NCI-H187 (cell line): ENCODE measurements at regions not wholly inside any gene's neighbourhood (a gene's known extent, or its start where the extent isn't known, plus 50 kb on each side); places are given as distances from the start of the nearest gene placed in this dataset.

Experiments
- DNase-seq, 2 experiments: peaks; one replicate each; lab custom pipeline; 2025; lab: John Stamatoyannopoulos, UW

GRCh38 chr21:35692311-35692710 is 368.0 kb downstream of the SETD4 start:
- DNase-seq = no peak

DNA sequence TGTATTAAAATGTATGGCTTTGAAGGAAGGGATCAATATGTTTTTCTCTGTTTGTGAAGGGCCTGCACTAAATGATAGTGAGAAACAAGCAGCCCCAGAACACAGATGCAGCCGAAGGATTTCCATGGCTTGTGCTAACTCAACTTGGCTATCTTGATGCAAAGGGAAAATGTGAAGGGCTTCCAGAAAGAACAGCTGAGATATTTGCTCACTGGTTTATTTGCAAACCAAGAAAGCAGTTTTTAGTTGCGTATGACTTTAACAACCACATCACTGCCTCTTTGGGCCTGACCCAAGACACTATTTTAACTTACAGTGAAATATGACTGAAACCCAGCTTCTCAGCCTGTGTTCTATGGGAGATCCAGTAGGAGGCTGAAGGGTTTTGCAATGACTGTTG is 369.9 kb downstream of the SETD4 start:
- no peak for DNase-seq

- DNase-seq = no peak
Measured at GRCh38 chr21:35686156-35686555, 374.2 kb downstream of the SETD4 start.

DNA sequence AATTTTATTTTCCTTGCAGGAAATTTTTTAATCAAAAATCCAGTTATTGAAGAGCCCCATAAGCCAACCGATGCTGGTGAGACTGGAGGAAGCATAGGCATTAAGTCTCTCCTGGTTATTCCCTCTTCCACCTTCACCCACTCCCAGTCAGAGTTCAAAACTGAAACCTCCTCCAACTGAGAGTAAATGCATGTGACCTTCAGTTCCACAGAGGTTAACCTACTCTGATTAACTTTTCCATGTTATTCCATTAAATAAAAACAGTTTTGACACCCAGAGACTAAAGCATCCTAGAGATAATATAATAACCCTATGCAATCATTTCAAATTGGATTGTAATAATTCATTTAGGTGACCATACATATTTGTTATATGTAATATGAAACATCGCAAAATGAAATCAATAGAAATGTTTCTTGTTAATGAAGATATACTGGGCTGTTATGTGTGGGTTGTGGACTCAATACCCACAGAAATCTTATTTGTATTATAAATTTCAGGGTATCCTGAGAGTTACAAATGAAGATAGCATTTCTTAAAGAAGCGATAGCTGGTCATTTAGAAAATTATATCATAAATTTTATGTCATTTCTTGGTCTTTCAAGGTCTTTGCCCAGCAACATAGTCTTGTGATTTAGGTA is 376.5 kb downstream of the SETD4 start:
- no peak for DNase-seq

- no peak for DNase-seq
Measured at GRCh38 chr21:35682904-35683549, 377.3 kb downstream of the SETD4 start.

DNA sequence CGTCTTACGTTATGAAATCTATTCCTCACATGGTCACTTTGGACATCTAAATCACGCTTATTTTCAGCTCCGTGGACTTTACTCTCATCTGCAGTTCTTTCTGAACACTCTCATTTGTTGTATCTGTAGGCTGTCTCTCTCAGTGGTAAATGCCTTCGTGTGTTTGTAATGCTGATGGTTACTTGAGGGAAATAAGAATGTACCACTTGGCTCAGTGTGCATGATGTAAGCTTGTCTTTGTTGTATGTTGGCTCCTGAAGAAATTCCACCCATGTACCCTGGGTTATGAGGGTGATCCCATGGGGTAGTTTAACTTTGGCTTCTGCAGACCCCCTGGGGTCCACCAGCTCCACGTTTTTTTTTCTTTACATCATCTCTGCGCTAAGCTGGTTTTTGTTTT is 378.4 kb downstream of the SETD4 start:
- DNase-seq = no peak

DNA sequence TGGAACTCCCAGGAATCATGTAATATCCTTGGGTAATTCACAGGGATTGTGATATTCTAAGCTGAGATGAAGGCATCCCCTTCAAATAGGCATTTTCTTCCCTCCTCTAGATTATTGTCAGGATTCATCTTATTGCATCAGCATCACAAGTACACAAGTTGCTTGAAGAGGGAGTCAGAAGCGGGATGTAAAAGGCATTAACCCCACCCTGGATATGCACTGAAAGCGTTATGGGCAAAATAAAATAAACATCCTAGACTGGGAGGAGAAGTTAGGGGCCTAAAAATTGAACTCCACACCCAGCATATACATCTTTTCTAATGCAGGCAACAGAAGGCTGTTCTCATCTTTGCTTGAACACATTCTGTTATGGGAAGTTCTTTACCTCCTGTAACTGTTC is 381.2 kb downstream of the SETD4 start:
- no peak for DNase-seq

- no peak for DNase-seq
Measured at GRCh38 chr21:35678393-35678792, 381.9 kb downstream of the SETD4 start.

- no peak for DNase-seq
Measured at GRCh38 chr21:35677298-35677841, 383.0 kb downstream of the SETD4 start.

DNA sequence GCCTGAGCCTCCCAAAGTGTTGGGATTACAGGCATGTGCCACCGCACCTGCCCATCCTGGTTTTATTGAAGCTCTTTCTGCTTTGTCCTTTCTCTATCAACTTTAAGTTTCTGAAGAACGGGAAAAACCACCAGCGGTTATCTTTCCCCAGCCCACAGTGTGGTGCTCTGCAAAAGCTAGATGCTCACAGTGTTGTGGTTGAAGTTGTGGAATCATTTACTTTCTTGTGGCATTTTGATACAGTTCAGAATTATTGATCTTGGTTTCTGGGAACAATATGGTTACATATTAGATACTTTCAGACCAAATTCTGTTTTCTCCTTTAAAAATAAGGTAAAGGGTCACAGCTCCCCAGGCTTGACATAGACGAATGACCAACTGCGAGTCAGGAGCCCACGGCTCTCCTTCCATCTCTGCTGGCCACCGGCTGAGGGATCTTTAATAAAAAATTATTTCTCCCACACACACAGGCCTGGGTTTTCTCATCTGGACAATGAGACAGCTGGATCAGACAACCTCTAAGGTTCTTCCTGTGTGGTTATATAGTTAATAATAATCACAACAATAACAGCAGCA is 385.3 kb downstream of the SETD4 start:
- no peak for DNase-seq

DNA sequence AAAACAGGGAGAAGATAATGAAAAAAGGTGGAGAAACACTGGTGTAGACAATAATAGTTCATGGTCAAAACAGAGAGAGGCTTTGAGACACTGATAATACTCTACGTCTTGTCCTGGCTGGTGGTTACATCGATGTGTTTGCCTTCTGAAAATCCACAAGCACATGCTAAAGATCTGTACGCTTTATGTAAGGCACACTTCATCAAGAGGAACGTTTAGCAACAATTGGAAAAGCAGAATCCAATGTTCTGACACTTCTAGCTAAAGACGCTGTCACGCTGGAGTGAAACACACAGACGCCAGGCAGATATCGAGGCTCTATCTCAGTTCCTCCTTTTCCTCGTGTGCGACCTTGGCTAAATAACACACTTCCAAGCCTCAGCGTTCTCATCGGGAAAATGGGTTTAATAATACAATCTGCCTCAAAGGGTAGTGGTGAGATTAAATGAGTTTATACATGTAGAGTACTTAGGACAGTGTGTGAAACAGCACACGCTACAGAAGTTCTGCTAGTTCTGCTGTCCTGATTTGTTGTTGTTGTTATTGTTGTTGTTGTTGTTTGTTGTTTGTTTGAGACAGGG is 386.1 kb downstream of the SETD4 start:
- no peak for DNase-seq

- no peak for DNase-seq
Measured at GRCh38 chr21:35672313-35672712, 388.0 kb downstream of the SETD4 start.

GRCh38 chr21:35664683-35665082 is 395.6 kb downstream of the SETD4 start:
- no peak for DNase-seq

GRCh38 chr21:35663856-35664606 is 396.3 kb downstream of the SETD4 start:
- DNase-seq = peak in 1 of 2 experiments; percentile 88

DNA sequence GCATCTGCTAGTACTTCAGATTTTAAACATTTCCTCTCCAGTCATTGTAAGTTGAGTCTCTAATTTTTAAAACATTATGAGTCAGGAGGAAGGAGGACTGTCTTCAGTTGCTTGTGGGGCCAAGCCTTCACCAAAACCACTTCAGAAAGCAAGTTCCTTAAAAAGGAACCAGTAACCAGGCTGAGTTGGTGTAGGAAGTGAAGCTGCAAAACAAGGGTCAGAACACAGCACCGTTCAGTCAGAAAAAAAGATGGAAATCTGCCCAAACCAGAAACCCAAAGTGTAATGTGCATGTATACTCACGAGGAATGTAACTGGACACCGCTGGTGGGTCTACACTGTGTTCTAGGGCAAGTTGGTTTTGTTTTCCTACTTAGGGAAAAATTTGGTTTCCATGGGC is 402.1 kb downstream of the SETD4 start:
- DNase-seq = no peak

- DNase-seq = no peak
Measured at GRCh38 chr21:35652872-35653271, 407.5 kb downstream of the SETD4 start.

- DNase-seq = no peak
Measured at GRCh38 chr21:35652196-35652595, 408.1 kb downstream of the SETD4 start.

- DNase-seq = no peak
Measured at GRCh38 chr21:35651196-35651595, 409.1 kb downstream of the SETD4 start.

GRCh38 chr21:35649186-35649585 is 411.1 kb downstream of the SETD4 start:
- no peak for DNase-seq

GRCh38 chr21:35648512-35648911 is 411.8 kb downstream of the SETD4 start:
- no peak for DNase-seq

DNA sequence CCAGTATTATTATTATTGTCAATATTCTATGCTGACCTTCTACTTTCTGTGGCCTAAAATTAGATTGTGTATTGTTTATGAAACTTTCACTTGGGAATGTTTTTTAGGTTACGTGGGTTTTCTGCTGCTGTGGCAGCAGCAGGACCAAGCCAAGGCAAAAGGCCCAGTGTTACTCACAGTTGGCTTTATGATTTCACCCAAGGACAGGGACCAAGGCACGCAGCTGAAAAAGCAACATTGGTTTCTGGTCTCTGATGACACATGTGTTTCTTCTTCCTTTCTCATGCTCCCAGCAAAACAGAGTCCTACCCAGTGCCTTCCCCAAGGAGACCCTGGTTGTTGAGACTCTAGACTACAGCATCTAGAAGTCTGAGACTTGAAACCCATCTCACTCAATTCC is 413.7 kb downstream of the SETD4 start:
- DNase-seq = no peak

GRCh38 chr21:35645991-35646390 is 414.3 kb downstream of the SETD4 start:
- DNase-seq = no peak
